NT2/D1 (cell line): ENCODE measurements at regions not wholly inside any gene's neighbourhood (a gene's known extent, or its start where the extent isn't known, plus 50 kb on each side); places are given as distances from the start of the nearest gene placed in this dataset.

Source experiments
- DNase-seq: peaks from one replicate; pipeline ENCODE4 v3.0.0-alpha.2; 2011; ENCODE audit warnings: low read depth, low spot score
- H3K27me3 ChIP-seq: 2 replicates; pipeline ENCODE4 v1.6.0; 2011; ENCODE audit warnings: mild to moderate bottlenecking; ENCODE audit not compliant: insufficient read length, insufficient read depth
- H3K36me3 ChIP-seq: 2 replicates; pipeline ENCODE4 v1.6.1; 2011; ENCODE audit warnings: mild to moderate bottlenecking, low read length, mixed read lengths; ENCODE audit not compliant: insufficient read depth, insufficient read length
- H3K4me1 ChIP-seq: 2 replicates; pipeline ENCODE4 v1.5.1; 2011; ENCODE audit not compliant: insufficient read depth, insufficient read length
- H3K4me3 ChIP-seq: 2 replicates; pipeline ENCODE4 v1.5.1; 2011; ENCODE audit warnings: low read depth; ENCODE audit not compliant: insufficient read length
- H3K9ac ChIP-seq: 2 replicates; pipeline ENCODE4 v1.6.0; 2011; ENCODE audit warnings: low read depth; ENCODE audit not compliant: insufficient read length
- H3K9me3 ChIP-seq: 2 replicates; pipeline ENCODE4 v1.5.1; 2011; ENCODE audit warnings: mild to moderate bottlenecking, low read length; ENCODE audit not compliant: insufficient read depth
- SUZ12 ChIP-seq: IDR thresholded peaks from 2 replicates; pipeline ENCODE4 v1.6.1; 2011; ENCODE audit not compliant: insufficient read length, insufficient read depth; ENCODE audit errors: extremely low read depth
- YY1 ChIP-seq: IDR thresholded peaks from 2 replicates; pipeline ENCODE4 v1.6.1; 2011; ENCODE audit not compliant: insufficient read length, insufficient read depth
- ZNF274 ChIP-seq: IDR thresholded peaks from 2 replicates; pipeline ENCODE4 v1.6.1; 2011; ENCODE audit warnings: mild to moderate bottlenecking, low read depth, low read length

DNA sequence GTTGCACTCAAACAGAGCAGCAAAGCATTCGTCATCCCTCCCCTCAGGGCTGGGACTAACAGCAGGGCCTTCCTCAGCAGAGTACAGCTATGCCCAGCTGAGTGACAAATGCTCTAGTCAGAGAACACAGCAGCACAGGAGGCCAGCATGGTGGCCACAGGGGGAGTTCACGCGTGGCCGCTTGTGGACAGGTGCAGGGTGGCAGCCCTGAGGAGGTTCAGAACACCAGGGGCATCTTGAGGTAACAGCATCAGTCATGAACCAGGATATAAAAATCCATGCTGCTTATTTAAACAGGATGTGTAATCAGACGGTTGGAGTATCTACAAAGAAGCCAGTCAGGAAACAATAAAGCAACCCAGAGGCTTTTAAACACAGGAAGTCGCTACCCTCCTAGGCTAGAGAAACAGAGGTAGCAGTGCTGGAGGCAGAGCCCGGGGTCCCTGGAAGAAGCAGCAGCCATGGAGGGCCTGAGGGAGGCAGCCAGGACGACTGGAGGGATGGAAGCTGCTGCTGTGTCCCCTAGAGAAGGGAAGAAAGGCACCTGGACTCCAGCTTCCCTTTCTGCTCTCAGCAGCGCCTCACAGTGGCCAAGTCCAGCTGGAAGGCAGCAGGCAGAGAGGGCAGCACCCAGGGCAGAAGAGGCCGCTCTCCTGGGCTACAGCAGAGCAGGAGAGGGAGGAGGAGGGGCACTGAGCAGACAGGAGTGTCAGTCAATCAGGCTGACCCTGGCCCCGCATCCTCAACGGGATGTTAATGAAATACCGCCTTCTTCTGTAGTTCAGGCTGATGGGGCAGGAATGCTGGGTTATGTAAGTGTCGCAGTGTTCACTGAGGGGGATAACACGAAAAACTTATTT lies 70.8 kb upstream of the UCN3 start:
- Histone ChIP-seq H3K9me3 (no peaks in the 10 kb centered on the region), H3K27me3 (no peaks in the 10 kb centered on the region), H3K4me1 (no peaks in the 10 kb centered on the region), H3K36me3 (no peaks in the 10 kb centered on the region), H3K9ac (no peak overlapping the region), H3K4me3 (no peak overlapping the region)
- DNase-seq: peak; percentile 80
- no peak for TF ChIP-seq YY1
- no peak for TF ChIP-seq SUZ12
- TF ChIP-seq ZNF274: no peak

DNA sequence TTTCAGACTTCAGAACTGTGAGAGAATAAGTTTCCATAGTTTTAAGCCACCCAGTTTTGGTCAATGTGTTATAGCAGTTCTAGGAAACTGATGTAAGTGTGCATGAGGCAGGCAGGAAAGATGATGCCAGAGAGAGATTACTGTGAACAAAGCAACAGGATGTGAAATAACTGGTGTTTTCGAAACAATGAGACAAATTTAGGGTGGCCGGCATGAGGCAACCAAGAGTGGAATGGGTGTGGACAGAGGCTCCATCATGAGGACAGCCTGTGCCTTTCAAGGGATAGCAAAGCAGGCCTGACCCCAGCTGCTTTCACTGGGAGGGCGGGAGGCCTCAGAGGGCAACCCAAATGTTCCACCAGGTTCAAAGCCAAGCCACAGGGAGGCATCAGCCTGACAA lies 67.3 kb upstream of the UCN3 start:
- no peak for DNase-seq
- TF ChIP-seq SUZ12 (no peak), YY1 (no peak), ZNF274 (no peak)
- Histone ChIP-seq H3K9me3 (no peaks in the 10 kb centered on the region), H3K4me3 (no peak overlapping the region), H3K36me3 (no peaks in the 10 kb centered on the region), H3K4me1 (no peaks in the 10 kb centered on the region), H3K27me3 (no peaks in the 10 kb centered on the region), H3K9ac (no peak overlapping the region)

DNA sequence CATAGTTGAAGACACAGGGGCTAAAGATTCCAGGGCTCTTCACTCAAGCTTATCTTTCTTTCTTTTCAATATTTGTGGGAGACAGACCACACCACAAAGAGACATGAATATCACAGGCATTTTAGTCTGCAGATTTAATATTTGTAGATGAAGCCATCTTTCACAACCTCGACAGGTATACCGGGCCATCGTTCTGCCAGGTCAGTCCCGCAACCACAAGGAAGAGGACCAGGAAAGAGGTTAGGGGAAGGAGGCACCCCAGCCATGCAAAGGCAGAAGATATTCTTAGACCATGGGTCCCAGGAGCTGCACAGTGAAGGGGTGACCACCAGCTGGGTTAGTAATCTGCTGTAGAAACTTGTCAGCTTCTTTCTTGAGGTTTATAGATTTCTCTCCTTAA lies 66.8 kb upstream of the UCN3 start:
- Histone ChIP-seq H3K4me1 (no peaks in the 10 kb centered on the region), H3K4me3 (no peak overlapping the region), H3K9ac (no peak overlapping the region), H3K27me3 (no peaks in the 10 kb centered on the region), H3K9me3 (no peaks in the 10 kb centered on the region), H3K36me3 (no peaks in the 10 kb centered on the region)
- DNase-seq: no peak
- no peak for TF ChIP-seq SUZ12
- TF ChIP-seq YY1: no peak
- no peak for TF ChIP-seq ZNF274

DNA sequence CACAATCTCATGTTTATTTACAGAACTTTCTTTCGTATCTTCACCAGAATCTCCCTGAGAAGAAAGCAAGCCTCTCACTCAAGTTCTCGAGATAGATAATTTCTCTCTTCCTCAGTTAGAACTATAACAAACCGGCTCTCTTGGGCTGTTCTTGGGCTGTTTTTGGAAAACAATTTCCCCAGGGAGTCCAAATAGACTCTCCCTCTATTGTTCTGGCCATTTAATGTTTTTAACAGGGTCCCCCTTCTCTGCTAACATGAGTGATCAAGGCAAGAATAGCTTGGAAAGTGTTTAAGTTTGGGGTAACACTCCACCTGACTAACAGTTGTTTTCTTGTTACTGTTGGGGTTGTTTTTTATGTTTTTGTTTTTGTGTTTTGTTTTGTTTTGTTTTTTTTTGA lies 64.8 kb upstream of the UCN3 start:
- Histone ChIP-seq H3K9ac (no peak overlapping the region), H3K36me3 (no peaks in the 10 kb centered on the region), H3K4me1 (no peaks in the 10 kb centered on the region), H3K9me3 (no peaks in the 10 kb centered on the region), H3K4me3 (no peak overlapping the region), H3K27me3 (no peaks in the 10 kb centered on the region)
- TF ChIP-seq ZNF274 (no peak), SUZ12 (no peak), YY1 (no peak)
- no peak for DNase-seq

DNA sequence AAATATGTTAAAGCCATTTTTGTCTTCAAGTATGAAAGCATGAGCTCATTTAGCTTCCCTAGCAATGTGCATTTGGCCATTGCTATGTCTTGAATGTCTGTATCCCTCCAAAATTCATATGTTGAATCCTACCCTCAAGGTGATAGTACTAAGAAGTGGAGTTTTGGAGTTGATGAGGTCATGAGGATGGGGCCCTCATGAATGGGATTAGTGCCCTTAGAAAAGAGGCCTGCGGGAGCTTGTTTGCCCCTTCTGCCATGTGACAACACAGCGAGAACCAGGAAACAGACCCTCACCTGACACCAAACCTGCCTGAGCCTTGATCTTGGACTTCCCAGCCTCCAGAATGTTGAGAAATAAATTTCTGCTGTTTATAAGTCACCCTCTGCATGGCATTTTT lies 61.3 kb upstream of the UCN3 start:
- Histone ChIP-seq H3K4me3 (no peak overlapping the region), H3K27me3 (no peaks in the 10 kb centered on the region), H3K9ac (no peak overlapping the region), H3K36me3 (no peaks in the 10 kb centered on the region), H3K4me1 (no peaks in the 10 kb centered on the region), H3K9me3 (peaks cover 6% of the 10 kb centered on the region; the same call in 1 of the 2 replicates)
- DNase-seq: no peak
- TF ChIP-seq ZNF274: no peak

GRCh38 chr10:5305374-5305773 lies 59.4 kb upstream of the UCN3 start:
- DNase-seq: no peak
- Histone ChIP-seq H3K27me3 (no peaks in the 10 kb centered on the region), H3K4me3 (no peak overlapping the region), H3K9me3 (peaks cover 6% of the 10 kb centered on the region; the same call in 1 of the 2 replicates), H3K36me3 (no peaks in the 10 kb centered on the region), H3K4me1 (no peaks in the 10 kb centered on the region), H3K9ac (no peak overlapping the region)
- no peak for TF ChIP-seq ZNF274
- no peak for TF ChIP-seq YY1
- TF ChIP-seq SUZ12: no peak

DNA sequence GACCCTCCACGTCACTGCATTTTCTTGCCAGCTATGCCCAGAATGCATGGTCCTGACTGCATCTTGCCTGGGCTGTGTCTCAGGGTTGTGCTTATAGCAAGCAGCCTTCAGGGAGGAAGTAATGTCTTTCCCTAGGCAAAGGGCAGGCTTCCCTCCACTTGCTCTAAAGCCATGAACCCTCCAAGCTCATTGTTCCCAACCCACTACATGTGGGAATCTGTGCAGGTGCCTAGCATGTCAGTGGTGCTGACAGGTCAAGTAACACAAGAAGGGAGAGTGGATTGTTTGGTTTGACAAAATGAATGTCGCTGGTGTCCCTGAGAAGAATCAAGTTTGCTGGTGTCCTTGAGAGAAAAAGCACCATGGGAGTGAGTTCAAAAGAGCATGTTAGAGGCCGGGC lies 53.9 kb upstream of the UCN3 start:
- DNase-seq: no peak
- peaks cover 6% of the 10 kb centered on the region; the same call in 1 of the 2 replicates for H3K9me3 ChIP-seq
- H3K9ac ChIP-seq: no peak overlapping the region
- no peaks in the 10 kb centered on the region for H3K27me3 ChIP-seq
- no peak overlapping the region for H3K4me3 ChIP-seq
- no peak for TF ChIP-seq SUZ12
- TF ChIP-seq YY1: no peak
- TF ChIP-seq ZNF274: no peak
- H3K36me3 ChIP-seq: no peaks in the 10 kb centered on the region
- no peaks in the 10 kb centered on the region for H3K4me1 ChIP-seq

- H3K4me3 ChIP-seq: no peak overlapping the region
- TF ChIP-seq SUZ12 (no peak), YY1 (no peak), ZNF274 (no peak)
These were observed 53.1 kb upstream of the UCN3 start for GRCh38 chr10:5311617-5312016.

More at GRCh38 chr10:5311617-5312016, 53.1 kb upstream of the UCN3 start:
- DNase-seq: no peak
- H3K9ac ChIP-seq: no peak overlapping the region
- H3K9me3 ChIP-seq: peaks cover 4% of the 10 kb centered on the region; the same call in 1 of the 2 replicates
- no peaks in the 10 kb centered on the region for H3K4me1 ChIP-seq
- H3K27me3 ChIP-seq: no peaks in the 10 kb centered on the region
- H3K36me3 ChIP-seq: no peaks in the 10 kb centered on the region
